ENCODE measurements at regions not wholly inside any gene's neighbourhood (a gene's known extent, or its start where the extent isn't known, plus 50 kb on each side); places are given as distances from the start of the nearest gene placed in this dataset.

DNA sequence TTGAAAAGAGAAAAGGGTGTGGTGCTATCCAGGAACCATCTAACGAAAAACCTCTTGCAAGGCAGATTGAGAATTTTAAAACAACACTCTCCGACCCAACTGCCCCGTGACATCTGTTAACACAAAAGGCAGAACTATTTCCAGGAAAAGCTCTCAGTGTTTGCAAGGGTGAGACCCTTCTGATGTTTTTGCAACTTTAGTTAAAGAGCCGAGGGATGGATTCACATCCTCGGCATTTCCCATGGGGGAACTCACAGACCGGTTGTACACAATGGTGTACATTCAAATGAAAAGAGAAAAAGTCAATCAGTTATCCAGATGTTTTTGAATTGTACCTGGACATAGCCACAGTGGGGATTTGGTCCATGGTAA lies 120.0 kb downstream of the NGF start:
- TF ChIP-seq, protein P1, sequence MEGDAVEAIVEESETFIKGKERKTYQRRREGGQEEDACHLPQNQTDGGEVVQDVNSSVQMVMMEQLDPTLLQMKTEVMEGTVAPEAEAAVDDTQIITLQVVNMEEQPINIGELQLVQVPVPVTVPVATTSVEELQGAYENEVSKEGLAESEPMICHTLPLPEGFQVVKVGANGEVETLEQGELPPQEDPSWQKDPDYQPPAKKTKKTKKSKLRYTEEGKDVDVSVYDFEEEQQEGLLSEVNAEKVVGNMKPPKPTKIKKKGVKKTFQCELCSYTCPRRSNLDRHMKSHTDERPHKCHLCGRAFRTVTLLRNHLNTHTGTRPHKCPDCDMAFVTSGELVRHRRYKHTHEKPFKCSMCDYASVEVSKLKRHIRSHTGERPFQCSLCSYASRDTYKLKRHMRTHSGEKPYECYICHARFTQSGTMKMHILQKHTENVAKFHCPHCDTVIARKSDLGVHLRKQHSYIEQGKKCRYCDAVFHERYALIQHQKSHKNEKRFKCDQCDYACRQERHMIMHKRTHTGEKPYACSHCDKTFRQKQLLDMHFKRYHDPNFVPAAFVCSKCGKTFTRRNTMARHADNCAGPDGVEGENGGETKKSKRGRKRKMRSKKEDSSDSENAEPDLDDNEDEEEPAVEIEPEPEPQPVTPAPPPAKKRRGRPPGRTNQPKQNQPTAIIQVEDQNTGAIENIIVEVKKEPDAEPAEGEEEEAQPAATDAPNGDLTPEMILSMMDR (IDR thresholded peaks at IDR 0.05) = no peak
- TF ChIP-seq POLR2A (IDR thresholded peaks at IDR 0.05) = no peak

Measured in lower leg skin (tissue), 3 donors.